Neural progenitor cell (in vitro differentiated cells): ENCODE measurements at regions not wholly inside any gene's neighbourhood (a gene's known extent, or its start where the extent isn't known, plus 50 kb on each side); places are given as distances from the start of the nearest gene placed in this dataset.

Experiments used
- CTCF ChIP-seq: fragments of 200-600 bp; sonication (generic); IDR thresholded peaks from 2 replicates; pipeline ENCODE4 v1.5.1; 2017; ENCODE audit warnings: antibody characterized with exemption, mild to moderate bottlenecking
- EZH2 ChIP-seq: fragments of 200-600 bp; sonication (generic); IDR thresholded peaks from 2 replicates; pipeline ENCODE4 v1.6.1; 2017; ENCODE audit warnings: antibody characterized with exemption, mild to moderate bottlenecking, moderate library complexity
- EZH2phosphoT487 ChIP-seq: fragments of 200-600 bp; sonication (generic); IDR thresholded peaks from 2 replicates; pipeline ENCODE4 v1.6.1; 2017; ENCODE audit warnings: antibody characterized with exemption

- TF ChIP-seq CTCF (no peak), EZH2phosphoT487 (no peak), EZH2 (no peak)
These were observed 62.9 kb downstream of the MID1IP1 start for GRCh38 chrX:38864165-38864564.
